Occipital lobe (tissue), 1 donor: ENCODE measurements at regions not wholly inside any gene's neighbourhood (a gene's known extent, or its start where the extent isn't known, plus 50 kb on each side); places are given as distances from the start of the nearest gene placed in this dataset.

ENCODE experiments used
- DNase-seq: peaks from one replicate; lab custom pipeline; 2025; lab: John Stamatoyannopoulos, UW

GRCh38 chr6:98124171-98124570 lies 710.2 kb upstream of the POU3F2 start:
- DNase-seq = no peak

GRCh38 chr6:98131290-98131990 lies 702.9 kb upstream of the POU3F2 start:
- DNase-seq = no peak

GRCh38 chr6:98136333-98136732 lies 698.0 kb upstream of the POU3F2 start:
- no peak for DNase-seq

GRCh38 chr6:98137391-98137790 lies 697.0 kb upstream of the POU3F2 start:
- no peak for DNase-seq

GRCh38 chr6:98142839-98143238 lies 691.5 kb upstream of the POU3F2 start:
- DNase-seq = no peak

GRCh38 chr6:98146656-98147055 lies 687.7 kb upstream of the POU3F2 start:
- DNase-seq = no peak

GRCh38 chr6:98156580-98156979 lies 677.8 kb upstream of the POU3F2 start:
- no peak for DNase-seq

- DNase-seq = no peak
Measured at GRCh38 chr6:98179606-98180005, 654.8 kb upstream of the POU3F2 start.

GRCh38 chr6:98200084-98200483 lies 634.3 kb upstream of the POU3F2 start:
- no peak for DNase-seq

GRCh38 chr6:98203170-98203806 lies 631.1 kb upstream of the POU3F2 start:
- no peak for DNase-seq

GRCh38 chr6:98212468-98212867 lies 621.9 kb upstream of the POU3F2 start:
- no peak for DNase-seq

GRCh38 chr6:98215531-98215930 lies 618.8 kb upstream of the POU3F2 start:
- DNase-seq = no peak

- no peak for DNase-seq
Measured at GRCh38 chr6:98230250-98230649, 604.1 kb upstream of the POU3F2 start.

GRCh38 chr6:98239057-98239456 lies 595.3 kb upstream of the POU3F2 start:
- no peak for DNase-seq

- DNase-seq = no peak
Measured at GRCh38 chr6:98241630-98242029, 592.7 kb upstream of the POU3F2 start.

GRCh38 chr6:98254624-98255023 lies 579.8 kb upstream of the POU3F2 start:
- DNase-seq = no peak

- DNase-seq = no peak
Measured at GRCh38 chr6:98260382-98260781, 574.0 kb upstream of the POU3F2 start.

- DNase-seq = no peak
Measured at GRCh38 chr6:98272060-98272459, 562.3 kb upstream of the POU3F2 start.

- no peak for DNase-seq
Measured at GRCh38 chr6:98274691-98275090, 559.7 kb upstream of the POU3F2 start.

- no peak for DNase-seq
Measured at GRCh38 chr6:98280492-98280891, 553.9 kb upstream of the POU3F2 start.

- DNase-seq = no peak
Measured at GRCh38 chr6:98286620-98287019, 547.8 kb upstream of the POU3F2 start.

- no peak for DNase-seq
Measured at GRCh38 chr6:98287876-98288275, 546.5 kb upstream of the POU3F2 start.

- DNase-seq = no peak
Measured at GRCh38 chr6:98292810-98293209, 541.6 kb upstream of the POU3F2 start.
